ENCODE measurements at regions not wholly inside any gene's neighbourhood (a gene's known extent, or its start where the extent isn't known, plus 50 kb on each side); places are given as distances from the start of the nearest gene placed in this dataset.

DNA sequence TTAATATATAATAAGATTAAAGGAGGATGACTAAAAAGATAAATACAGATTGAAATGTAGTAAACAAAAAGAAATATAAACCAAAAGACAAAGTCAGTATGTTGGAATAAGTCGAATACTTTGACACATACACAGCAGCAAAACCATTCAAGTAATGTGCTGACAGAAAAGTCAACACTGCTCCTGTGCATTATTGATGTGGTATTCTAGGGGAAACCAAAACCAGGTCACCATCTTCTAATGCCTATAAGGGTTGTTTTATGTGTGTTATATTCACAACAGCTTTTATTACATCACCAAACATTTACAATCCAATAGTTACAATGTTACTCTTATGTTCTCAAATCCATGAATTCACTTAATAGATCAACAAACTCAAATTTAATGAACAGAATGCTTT lies 111.8 kb upstream of the DKK2 start:
- no peaks in the 10 kb centered on the region for H3K36me3 ChIP-seq (ENCODE audit: control insufficient read depth, insufficient read depth, low read length)
- WGBS (ENCODE audit: insufficient coverage), result no CpG with 5 or more reads among the region's 1 CpG
- no peak overlapping the region for H3K27ac ChIP-seq (ENCODE audit: low read depth, low read length)
- H3K4me1 ChIP-seq (ENCODE audit: control insufficient read depth, insufficient read depth, low read length), result no peaks in the 10 kb centered on the region
- no peaks in the 10 kb centered on the region for H3K9me3 ChIP-seq (ENCODE audit: control insufficient read depth, insufficient read depth, low read length)
- no peak for DNase-seq (ENCODE audit: low read depth in 4 of 6, low spot score in 6 of 6)
- H3K4me3 ChIP-seq (ENCODE audit: low read depth, low read length), result no peak overlapping the region
- no peaks in the 10 kb centered on the region for H3K27me3 ChIP-seq (ENCODE audit: control insufficient read depth, insufficient read depth, low read length)

DNA sequence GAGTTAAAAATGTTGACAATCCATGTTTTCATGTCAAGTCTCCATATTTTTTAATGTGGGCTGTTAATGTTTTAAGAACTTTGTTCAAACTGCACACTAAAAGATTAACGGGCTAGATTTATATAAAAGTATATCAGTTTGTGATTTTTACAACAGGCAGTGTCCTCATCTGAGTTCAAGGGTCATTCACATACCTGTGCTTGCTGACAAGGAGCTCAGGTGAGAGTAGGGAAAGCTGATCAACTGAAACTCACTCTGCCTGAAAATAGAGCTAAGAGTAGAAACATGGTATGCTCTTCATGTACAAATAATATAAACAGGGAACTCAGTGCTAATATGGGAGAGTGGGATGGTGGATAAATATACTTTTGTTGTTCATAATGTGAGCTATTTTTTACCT lies 102.3 kb upstream of the DKK2 start:
- H3K4me3 ChIP-seq (ENCODE audit: low read depth, low read length), result no peak overlapping the region
- H3K4me1 ChIP-seq (ENCODE audit: control insufficient read depth, insufficient read depth, low read length), result no peaks in the 10 kb centered on the region
- WGBS (ENCODE audit: insufficient coverage), result no CpG with 5 or more reads among the region's 1 CpG
- H3K27me3 ChIP-seq (ENCODE audit: control insufficient read depth, insufficient read depth, low read length), result no peaks in the 10 kb centered on the region
- no peak for DNase-seq (ENCODE audit: low read depth in 4 of 6, low spot score in 6 of 6)
- H3K9me3 ChIP-seq (ENCODE audit: control insufficient read depth, insufficient read depth, low read length), result no peaks in the 10 kb centered on the region
- no peak overlapping the region for H3K27ac ChIP-seq (ENCODE audit: low read depth, low read length)
- H3K36me3 ChIP-seq (ENCODE audit: control insufficient read depth, insufficient read depth, low read length), result no peaks in the 10 kb centered on the region

DNA sequence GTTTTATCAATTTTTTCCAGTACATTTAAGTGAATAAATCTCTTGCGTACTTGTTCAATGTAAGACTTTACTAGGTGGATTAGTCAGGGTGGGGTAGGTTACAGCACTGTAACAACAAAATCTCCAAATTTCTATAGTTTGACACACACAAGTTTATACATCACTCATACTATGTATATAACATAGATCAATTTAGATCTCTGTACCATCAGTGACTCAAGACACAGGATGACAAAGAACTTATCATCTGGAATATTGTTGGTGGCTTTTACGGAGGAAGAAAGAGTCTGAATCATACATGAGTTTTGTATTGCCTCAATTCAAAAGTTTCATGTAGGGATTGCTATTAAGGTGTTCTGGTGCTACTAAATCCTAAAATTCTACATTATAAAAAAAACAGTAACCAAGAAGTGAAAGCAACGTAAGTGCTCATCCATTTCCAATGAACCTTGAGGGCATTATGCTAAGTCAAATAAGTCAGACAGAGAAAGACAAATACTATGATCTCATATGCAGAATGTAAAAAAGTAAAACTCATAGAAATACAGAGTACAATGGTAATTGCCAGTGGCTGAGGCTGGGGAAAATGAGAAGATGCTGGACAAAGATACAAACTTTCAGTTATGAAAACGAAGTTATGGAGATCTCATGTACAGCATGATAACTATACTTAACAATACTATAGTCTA lies 98.0 kb upstream of the DKK2 start:
- no CpG with 5 or more reads among the region's 4 CpGs for WGBS (ENCODE audit: insufficient coverage)
- H3K27me3 ChIP-seq (ENCODE audit: control insufficient read depth, insufficient read depth, low read length), result no peaks in the 10 kb centered on the region
- H3K4me1 ChIP-seq (ENCODE audit: control insufficient read depth, insufficient read depth, low read length), result no peaks in the 10 kb centered on the region
- H3K4me3 ChIP-seq (ENCODE audit: low read depth, low read length), result no peak overlapping the region
- no peaks in the 10 kb centered on the region for H3K36me3 ChIP-seq (ENCODE audit: control insufficient read depth, insufficient read depth, low read length)
- H3K9me3 ChIP-seq (ENCODE audit: control insufficient read depth, insufficient read depth, low read length), result no peaks in the 10 kb centered on the region
- no peak overlapping the region for H3K27ac ChIP-seq (ENCODE audit: low read depth, low read length)
- no peak for DNase-seq (ENCODE audit: low read depth in 4 of 6, low spot score in 6 of 6)

DNA sequence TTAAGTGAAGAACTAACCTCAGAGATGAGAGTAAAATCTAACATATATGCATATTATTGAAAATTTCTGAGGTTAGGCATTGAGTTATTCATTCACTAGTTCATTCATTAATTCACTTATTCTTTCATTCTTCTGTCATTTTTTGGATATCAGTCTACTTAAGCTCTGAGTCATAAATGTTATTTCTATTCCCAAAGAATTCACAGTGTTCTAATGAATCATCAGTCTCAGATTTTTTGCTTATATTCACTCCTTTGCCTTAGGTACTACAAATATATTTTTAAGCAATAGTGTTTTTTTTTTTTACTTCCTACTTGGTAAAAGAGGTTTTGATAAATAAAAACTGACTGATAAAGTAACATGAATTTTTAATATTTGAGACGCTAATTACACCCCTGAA lies 95.2 kb upstream of the DKK2 start:
- Histone ChIP-seq H3K36me3 (ENCODE audit: control insufficient read depth, insufficient read depth, low read length) (no peaks in the 10 kb centered on the region), H3K4me1 (ENCODE audit: control insufficient read depth, insufficient read depth, low read length) (no peaks in the 10 kb centered on the region), H3K27ac (ENCODE audit: low read depth, low read length) (no peak overlapping the region), H3K27me3 (ENCODE audit: control insufficient read depth, insufficient read depth, low read length) (no peaks in the 10 kb centered on the region), H3K9me3 (ENCODE audit: control insufficient read depth, insufficient read depth, low read length) (no peaks in the 10 kb centered on the region), H3K4me3 (ENCODE audit: low read depth, low read length) (no peak overlapping the region)
- no CpG with 5 or more reads among the region's 1 CpG for WGBS (ENCODE audit: insufficient coverage)
- no peak for DNase-seq (ENCODE audit: low read depth in 4 of 6, low spot score in 6 of 6)

DNA sequence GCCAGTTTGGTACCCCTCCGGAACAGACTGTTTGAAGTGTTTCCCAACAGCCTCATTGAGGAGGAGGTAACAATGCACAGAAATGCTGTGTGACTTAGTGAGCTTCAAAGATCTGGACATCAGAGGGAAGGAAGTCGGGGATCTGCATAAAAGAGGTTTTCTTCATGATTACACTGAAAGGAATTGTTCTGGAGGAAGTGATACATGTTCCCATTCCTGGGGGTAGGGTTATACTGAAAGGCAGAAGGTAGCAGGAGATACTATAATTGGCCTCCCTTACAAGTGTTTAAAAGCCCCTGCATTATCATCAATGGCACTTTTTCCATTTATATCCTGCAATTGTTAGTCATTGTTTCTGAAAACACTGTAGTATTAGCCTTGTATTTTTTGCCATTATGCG lies 94.0 kb upstream of the DKK2 start:
- WGBS (ENCODE audit: insufficient coverage), result 57% methylated on average over 1 of the region's 3 CpGs
- Histone ChIP-seq H3K4me1 (ENCODE audit: control insufficient read depth, insufficient read depth, low read length) (no peaks in the 10 kb centered on the region), H3K27me3 (ENCODE audit: control insufficient read depth, insufficient read depth, low read length) (no peaks in the 10 kb centered on the region), H3K4me3 (ENCODE audit: low read depth, low read length) (no peak overlapping the region), H3K36me3 (ENCODE audit: control insufficient read depth, insufficient read depth, low read length) (no peaks in the 10 kb centered on the region), H3K27ac (ENCODE audit: low read depth, low read length) (no peak overlapping the region), H3K9me3 (ENCODE audit: control insufficient read depth, insufficient read depth, low read length) (no peaks in the 10 kb centered on the region)
- no peak for DNase-seq (ENCODE audit: low read depth in 4 of 6, low spot score in 6 of 6)

DNA sequence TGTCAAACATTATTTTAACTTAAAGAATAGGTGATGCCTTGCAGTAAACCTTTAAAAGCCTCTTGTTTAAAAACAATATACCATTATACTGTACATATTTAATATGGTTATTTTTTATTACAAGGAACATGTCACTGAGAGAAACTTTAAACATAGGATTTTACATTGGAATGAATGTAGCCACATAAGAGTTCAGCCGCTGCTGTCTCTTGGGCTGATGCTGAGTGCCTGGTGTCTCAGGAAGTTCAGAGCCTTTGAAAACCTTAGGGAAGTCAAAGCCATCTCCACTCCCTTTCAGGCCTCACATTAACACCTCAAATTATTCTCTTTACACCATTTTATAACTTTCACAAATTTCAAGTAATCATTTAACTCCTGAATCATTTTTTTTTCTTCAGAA lies 93.5 kb upstream of the DKK2 start:
- 100% methylated on average over 1 of the region's 1 CpG for WGBS (ENCODE audit: insufficient coverage)
- Histone ChIP-seq H3K36me3 (ENCODE audit: control insufficient read depth, insufficient read depth, low read length) (no peaks in the 10 kb centered on the region), H3K9me3 (ENCODE audit: control insufficient read depth, insufficient read depth, low read length) (no peaks in the 10 kb centered on the region), H3K27me3 (ENCODE audit: control insufficient read depth, insufficient read depth, low read length) (no peaks in the 10 kb centered on the region), H3K4me1 (ENCODE audit: control insufficient read depth, insufficient read depth, low read length) (no peaks in the 10 kb centered on the region), H3K27ac (ENCODE audit: low read depth, low read length) (no peak overlapping the region), H3K4me3 (ENCODE audit: low read depth, low read length) (no peak overlapping the region)
- DNase-seq (ENCODE audit: low read depth in 4 of 6, low spot score in 6 of 6), result no peak

DNA sequence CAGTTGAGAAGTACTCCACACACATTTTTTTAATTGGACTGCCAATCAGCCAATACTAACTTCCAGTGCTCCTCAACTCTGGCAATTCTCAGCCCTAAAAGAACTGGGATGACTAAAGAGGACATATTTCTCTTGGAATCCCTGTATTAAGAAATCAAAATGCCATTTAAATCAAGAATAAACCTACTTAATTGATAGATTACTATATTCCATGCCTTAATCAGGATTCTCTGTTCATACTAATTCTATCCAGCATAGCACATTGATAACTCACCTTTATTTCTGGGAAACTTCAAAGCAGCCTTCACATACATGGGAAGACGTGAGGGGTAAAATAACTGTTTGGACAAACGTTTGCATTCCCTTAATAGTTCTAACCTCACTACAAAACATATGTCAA lies 93.0 kb upstream of the DKK2 start:
- H3K36me3 ChIP-seq (ENCODE audit: control insufficient read depth, insufficient read depth, low read length), result no peaks in the 10 kb centered on the region
- H3K9me3 ChIP-seq (ENCODE audit: control insufficient read depth, insufficient read depth, low read length), result no peaks in the 10 kb centered on the region
- no CpG with 5 or more reads among the region's 2 CpGs for WGBS (ENCODE audit: insufficient coverage)
- no peaks in the 10 kb centered on the region for H3K27me3 ChIP-seq (ENCODE audit: control insufficient read depth, insufficient read depth, low read length)
- H3K27ac ChIP-seq (ENCODE audit: low read depth, low read length), result no peak overlapping the region
- H3K4me3 ChIP-seq (ENCODE audit: low read depth, low read length), result no peak overlapping the region
- no peak for DNase-seq (ENCODE audit: low read depth in 4 of 6, low spot score in 6 of 6)
- H3K4me1 ChIP-seq (ENCODE audit: control insufficient read depth, insufficient read depth, low read length), result no peaks in the 10 kb centered on the region

DNA sequence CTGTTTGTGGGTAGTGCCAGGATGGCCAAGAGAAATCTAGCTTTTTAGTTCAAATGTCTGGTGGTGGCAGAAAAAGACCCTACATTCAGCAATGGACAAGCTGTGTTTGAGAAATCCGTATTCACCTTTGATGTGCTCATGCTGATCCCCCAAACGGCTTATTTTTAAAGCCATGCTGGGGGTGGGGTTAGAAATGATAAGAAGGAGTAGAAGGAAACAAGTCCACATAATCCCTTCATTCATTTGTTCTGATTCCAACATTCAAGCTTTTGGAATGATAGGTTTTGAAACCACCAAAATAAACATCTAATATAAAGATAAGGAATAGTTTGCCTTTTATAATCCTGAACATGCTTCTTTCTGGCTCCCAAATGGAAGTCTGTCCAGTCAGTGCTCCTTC lies 92.0 kb upstream of the DKK2 start:
- no peak for DNase-seq (ENCODE audit: low read depth in 4 of 6, low spot score in 6 of 6)
- Histone ChIP-seq H3K27me3 (ENCODE audit: control insufficient read depth, insufficient read depth, low read length) (no peaks in the 10 kb centered on the region), H3K4me3 (ENCODE audit: low read depth, low read length) (no peak overlapping the region), H3K9me3 (ENCODE audit: control insufficient read depth, insufficient read depth, low read length) (no peaks in the 10 kb centered on the region), H3K36me3 (ENCODE audit: control insufficient read depth, insufficient read depth, low read length) (no peaks in the 10 kb centered on the region), H3K27ac (ENCODE audit: low read depth, low read length) (no peak overlapping the region), H3K4me1 (ENCODE audit: control insufficient read depth, insufficient read depth, low read length) (no peaks in the 10 kb centered on the region)
- no CpG with 5 or more reads among the region's 2 CpGs for WGBS (ENCODE audit: insufficient coverage)

DNA sequence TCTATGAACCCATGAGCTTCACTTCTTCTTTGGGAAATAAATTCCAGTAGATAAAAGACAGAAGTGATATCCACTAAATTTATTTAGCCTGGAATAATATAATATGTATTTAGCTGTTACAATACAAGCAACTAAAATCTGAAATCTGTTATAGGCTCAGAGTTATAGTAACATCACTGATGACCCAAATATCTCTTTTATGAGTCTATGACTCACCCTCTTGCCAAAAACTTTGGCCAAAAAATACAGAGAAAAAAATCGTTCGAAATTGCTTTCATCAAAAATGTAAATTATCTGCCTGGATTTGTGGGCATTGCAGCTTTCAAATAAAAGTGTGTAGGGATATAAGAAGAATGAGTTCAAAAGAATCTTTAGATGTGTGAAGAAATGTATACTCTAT lies 89.4 kb upstream of the DKK2 start:
- no peaks in the 10 kb centered on the region for H3K9me3 ChIP-seq (ENCODE audit: control insufficient read depth, insufficient read depth, low read length)
- H3K27me3 ChIP-seq (ENCODE audit: control insufficient read depth, insufficient read depth, low read length), result no peaks in the 10 kb centered on the region
- H3K4me1 ChIP-seq (ENCODE audit: control insufficient read depth, insufficient read depth, low read length), result no peaks in the 10 kb centered on the region
- no peaks in the 10 kb centered on the region for H3K36me3 ChIP-seq (ENCODE audit: control insufficient read depth, insufficient read depth, low read length)
- no peak overlapping the region for H3K4me3 ChIP-seq (ENCODE audit: low read depth, low read length)
- no peak for DNase-seq (ENCODE audit: low read depth in 4 of 6, low spot score in 6 of 6)
- WGBS (ENCODE audit: insufficient coverage), result no CpG with 5 or more reads among the region's 2 CpGs
- H3K27ac ChIP-seq (ENCODE audit: low read depth, low read length), result no peak overlapping the region

DNA sequence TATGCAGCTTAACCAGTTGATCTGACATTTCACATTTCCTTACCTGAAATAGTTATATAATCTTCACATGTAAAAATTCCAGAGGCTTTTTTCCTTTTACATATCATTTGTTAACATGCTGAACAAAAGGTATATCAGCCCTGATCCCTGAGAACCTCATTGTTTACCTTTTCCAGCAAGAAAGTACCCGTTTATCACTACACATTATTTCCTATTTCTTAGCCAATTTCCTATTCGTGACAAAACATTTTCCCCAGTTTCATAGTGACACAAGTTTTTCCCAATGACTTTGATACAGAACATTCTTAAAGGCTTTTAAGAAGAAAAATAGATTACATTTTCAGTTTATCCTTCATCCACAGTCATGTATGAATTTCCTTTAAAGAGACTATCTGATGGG lies 86.6 kb upstream of the DKK2 start:
- no peaks in the 10 kb centered on the region for H3K36me3 ChIP-seq (ENCODE audit: control insufficient read depth, insufficient read depth, low read length)
- H3K27me3 ChIP-seq (ENCODE audit: control insufficient read depth, insufficient read depth, low read length), result no peaks in the 10 kb centered on the region
- H3K4me1 ChIP-seq (ENCODE audit: control insufficient read depth, insufficient read depth, low read length), result no peaks in the 10 kb centered on the region
- no peaks in the 10 kb centered on the region for H3K9me3 ChIP-seq (ENCODE audit: control insufficient read depth, insufficient read depth, low read length)
- 89% methylated on average over 1 of the region's 2 CpGs for WGBS (ENCODE audit: insufficient coverage)
- no peak overlapping the region for H3K27ac ChIP-seq (ENCODE audit: low read depth, low read length)
- no peak for DNase-seq (ENCODE audit: low read depth in 4 of 6, low spot score in 6 of 6)
- H3K4me3 ChIP-seq (ENCODE audit: low read depth, low read length), result no peak overlapping the region

Measured in spinal cord (tissue), 9 donors.